H1 (cell line): ENCODE measurements at regions not wholly inside any gene's neighbourhood (a gene's known extent, or its start where the extent isn't known, plus 50 kb on each side); places are given as distances from the start of the nearest gene placed in this dataset.

Experiments used
- CTCF ChIA-PET: fragments of 300-600 bp; sonication (Branson Sonifier 250); formaldehyde crosslinking; loops from one replicate; lab custom pipeline; 2021; ENCODE audit not compliant: partially characterized antibody; lab: Charles Lee
- POLR2A ChIA-PET: fragments of 300-600 bp; sonication (Branson Sonifier 250); formaldehyde crosslinking; loops from one replicate; lab custom pipeline; 2021; ENCODE audit warnings: inconsistent platforms; ENCODE audit not compliant: partially characterized antibody; lab: Charles Lee
- DNase-seq, 2 experiments: peaks; one replicate each; pipeline versions ENCODE4 v3.0.0 to v3.0.0-alpha.2; 2010 to 2022; ENCODE audit warnings: low spot score in 2 of 2, low read depth in 1 of 2, mixed read lengths in 1 of 2
- FAIRE-seq: peaks from 2 replicates; lab custom pipeline; 2011; peaks lifted over from hg19 to GRCh38; lab: Jason Lieb, UNC
- H2AFZ ChIP-seq: 2 replicates; pipeline ENCODE4 v1.8.1; 2012; ENCODE audit warnings: low read length, inconsistent platforms
- H2AK5ac ChIP-seq: 2 replicates; pipeline ENCODE4 v1.6.1; 2013; ENCODE audit warnings: low read depth, low read length
- H2BK120ac ChIP-seq: replicated peaks from 2 replicates; pipeline ENCODE3; 2013; ENCODE audit warnings: low read depth, low read length, inconsistent platforms
- H2BK12ac ChIP-seq: 2 replicates; pipeline ENCODE4 v1.6.1; 2013; ENCODE audit warnings: low read depth, low read length
- H2BK15ac ChIP-seq: 2 replicates; pipeline ENCODE4 v1.6.1; 2013; ENCODE audit warnings: low read length
- H2BK20ac ChIP-seq: 2 replicates; pipeline ENCODE4 v1.6.1; 2013; ENCODE audit warnings: low read length
- H2BK5ac ChIP-seq: 2 replicates; pipeline ENCODE4 v1.6.1; 2013; ENCODE audit warnings: low read depth, low read length
- H3K14ac ChIP-seq: 2 replicates; pipeline ENCODE4 v1.6.1; 2013; ENCODE audit warnings: inconsistent platforms; ENCODE audit not compliant: insufficient read length
- H3K18ac ChIP-seq: 2 replicates; pipeline ENCODE4 v1.6.1; 2013; ENCODE audit warnings: low read length; ENCODE audit errors: extremely low read depth
- H3K23ac ChIP-seq: 2 replicates; pipeline ENCODE4 v1.6.1; 2013; ENCODE audit warnings: inconsistent platforms; ENCODE audit not compliant: insufficient read length
- H3K23me2 ChIP-seq: 2 replicates; pipeline ENCODE4 v1.6.1; 2013; ENCODE audit warnings: low read depth, low read length
- H3K27ac ChIP-seq: 2 replicates; pipeline ENCODE4 v1.6.1; 2011; ENCODE audit warnings: low read depth, low read length, inconsistent platforms
- H3K27me3 ChIP-seq, 4 experiments: replicated peaks in 1 of 4; 1 replicate in 1 of 4; 2 replicates in 3 of 4; pipeline versions ENCODE4 v1.6.1 to v1.8.1; 2011 to 2013; ENCODE audit warnings: low read length in 3 of 4, mild to moderate bottlenecking in 3 of 4, inconsistent platforms in 2 of 4, mixed read lengths in 2 of 4, moderate library complexity in 1 of 4; ENCODE audit not compliant: control insufficient read depth in 3 of 4, insufficient read depth in 3 of 4; ENCODE audit errors: extremely low read depth in 1 of 4
- H3K36me3 ChIP-seq, 4 experiments: 2 replicates each; pipeline versions ENCODE4 v1.6.1 to v1.8.1; 2011 to 2013; ENCODE audit warnings: mild to moderate bottlenecking in 4 of 4, low read length in 3 of 4, moderate library complexity in 2 of 4, control low read depth in 1 of 4, inconsistent platforms in 1 of 4; ENCODE audit not compliant: insufficient read depth in 4 of 4, control insufficient read depth in 2 of 4
- H3K4ac ChIP-seq: replicated peaks from 2 replicates; pipeline ENCODE3; 2013; ENCODE audit warnings: low read length, low read depth, mixed read lengths, inconsistent platforms; ENCODE audit not compliant: insufficient read length
- H3K4me1 ChIP-seq, 4 experiments: replicated peaks in 1 of 4; 1 replicate in 1 of 4; 2 replicates in 3 of 4; pipeline versions ENCODE4 v1.6.1 to v1.8.1; 2011 to 2013; ENCODE audit warnings: low read length in 3 of 4, inconsistent platforms in 2 of 4, mixed read lengths in 1 of 4; ENCODE audit not compliant: insufficient read depth in 4 of 4, control insufficient read depth in 3 of 4
- H3K4me2 ChIP-seq, 2 experiments: 2 replicates each; pipeline versions ENCODE4 v1.6.1 to v1.8.1; 2011 to 2013; ENCODE audit warnings: low read depth in 2 of 2, low read length in 2 of 2, control low read depth in 1 of 2, inconsistent platforms in 1 of 2, mild to moderate bottlenecking in 1 of 2; ENCODE audit not compliant: insufficient read depth in 1 of 2
- H3K4me3 ChIP-seq, 4 experiments: fragments of 200-600, 300-600 bp in 1 of 4; sonication (generic), shearing (Covaris generic), sonication (Bioruptor Twin) in 1 of 4; 2 replicates each; pipeline versions ENCODE4 v1.5.1 to v1.8.1; 2011 to 2016; ENCODE audit warnings: low read length in 4 of 4, low read depth in 3 of 4, control low read depth in 2 of 4, inconsistent platforms in 2 of 4, mild to moderate bottlenecking in 2 of 4, mixed read lengths in 1 of 4, moderate library complexity in 1 of 4; ENCODE audit not compliant: insufficient read depth in 2 of 4; ENCODE audit errors: extremely low read depth in 1 of 4
- H3K56ac ChIP-seq: replicated peaks from 2 replicates; pipeline ENCODE3; 2013; ENCODE audit warnings: low read depth, mild to moderate bottlenecking, mixed read lengths, low read length, inconsistent platforms; ENCODE audit not compliant: insufficient read length
- H3K79me1 ChIP-seq: 2 replicates; pipeline ENCODE4 v1.6.1; 2013; ENCODE audit warnings: low read depth, low read length, control low read depth
- H3K79me2 ChIP-seq, 2 experiments: 2 replicates each; pipeline versions ENCODE4 v1.6.1 to v1.8.1; 2012 to 2013; ENCODE audit warnings: low read length in 2 of 2, mild to moderate bottlenecking in 2 of 2, inconsistent platforms in 1 of 2; ENCODE audit not compliant: insufficient read depth in 2 of 2, control insufficient read depth in 1 of 2
- H3K9ac ChIP-seq, 4 experiments: replicated peaks in 1 of 4; 1 replicate in 1 of 4; 2 replicates in 3 of 4; pipeline versions ENCODE4 v1.6.1 to v1.8.1; 2011 to 2013; ENCODE audit warnings: low read depth in 3 of 4, low read length in 3 of 4, control low read depth in 2 of 4, mild to moderate bottlenecking in 2 of 4, moderate library complexity in 2 of 4, inconsistent platforms in 1 of 4; ENCODE audit errors: extremely low read depth in 1 of 4
- H3K9me3 ChIP-seq, 2 experiments: 2 replicates each; pipeline versions ENCODE4 v1.6.1 to v1.8.1; 2012 to 2013; ENCODE audit warnings: mild to moderate bottlenecking in 2 of 2, moderate library complexity in 2 of 2, control low read depth in 1 of 2, inconsistent platforms in 1 of 2, low read depth in 1 of 2, low read length in 1 of 2, mixed read lengths in 1 of 2; ENCODE audit not compliant: insufficient read depth in 2 of 2
- H4K20me1 ChIP-seq, 2 experiments: replicated peaks in 1 of 2; 2 replicates each; pipeline versions ENCODE3 to v1.8.1; 2011 to 2013; ENCODE audit warnings: inconsistent platforms in 2 of 2, low read length in 2 of 2, mild to moderate bottlenecking in 1 of 2; ENCODE audit not compliant: insufficient read depth in 2 of 2, control insufficient read depth in 1 of 2
- H4K5ac ChIP-seq: 2 replicates; pipeline ENCODE4 v1.6.1; 2013; ENCODE audit warnings: low read length, low read depth, mixed read lengths, inconsistent platforms; ENCODE audit not compliant: insufficient read length
- H4K8ac ChIP-seq: 2 replicates; pipeline ENCODE4 v1.8.0; 2013; ENCODE audit warnings: mild to moderate bottlenecking, moderate library complexity, low read length, inconsistent platforms; ENCODE audit not compliant: insufficient read depth; ENCODE audit errors: extremely low read depth
- H4K91ac ChIP-seq: replicated peaks from 2 replicates; pipeline ENCODE3; 2013; ENCODE audit warnings: low read length, mixed read lengths, inconsistent platforms; ENCODE audit not compliant: insufficient read length
- ASH2L ChIP-seq: fragments of 200-600, 300-600 bp; sonication (generic); IDR thresholded peaks from one replicate; pipeline ENCODE4 v1.7.1; 2017; ENCODE audit warnings: low read length
- E2F6 ChIP-seq: IDR thresholded peaks from 2 replicates; pipeline ENCODE4 v1.6.1; 2012; ENCODE audit warnings: inconsistent platforms
- WGBS, 2 experiments: shearing (Covaris generic) in 1 of 2; methylation state at CpG; one replicate each; pipeline versions ENCODE4 v1.1.6 to v1.1.7; 2013 to 2015; ENCODE audit warnings: low lambda C conversion rate in 2 of 2, mixed read lengths in 2 of 2, inconsistent platforms in 1 of 2, low coverage in 1 of 2, missing lambda C conversion rate in 1 of 2; ENCODE audit not compliant: insufficient replicate concordance in 2 of 2, insufficient coverage in 1 of 2, insufficient read length in 1 of 2; ENCODE audit errors: extremely low coverage in 1 of 2, missing lambda C conversion rate in 1 of 2; 5-methylcytosine and 5-hydroxymethylcytosine counted together

GRCh38 chr3:166011771-166012170 lies 174.5 kb upstream of the BCHE start:
- H2AFZ ChIP-seq = no peak overlapping the region
- H3K23me2 ChIP-seq = no peaks in the 10 kb centered on the region
- H2BK120ac ChIP-seq = no peak overlapping the region
- TF ChIP-seq E2F6 (no peak), ASH2L (no peak)

More at GRCh38 chr3:166011771-166012170, 174.5 kb upstream of the BCHE start:
- no peaks in the 10 kb centered on the region for H3K36me3 ChIP-seq
- no peak overlapping the region for H3K14ac ChIP-seq
- no peak overlapping the region for H3K56ac ChIP-seq
- no peak overlapping the region for H4K5ac ChIP-seq
- FAIRE-seq = no peak
- H4K8ac ChIP-seq = no peak overlapping the region
- no peak overlapping the region for H3K4me3 ChIP-seq
- no peaks in the 10 kb centered on the region for H3K4me1 ChIP-seq
- H3K27ac ChIP-seq = no peak overlapping the region
- no peak overlapping the region for H3K9ac ChIP-seq
- ChIA-PET POLR2A (no interaction called here), CTCF (interaction anchor here (0.7 to 2.5 kb wide), 4 partner anchors 17 to 116 kb away, joined by 3 to 10 read pairs (median 4); no protein-coding TSS in a partner anchor)
- H3K9me3 ChIP-seq = no peaks in the 10 kb centered on the region
- no peak overlapping the region for H3K23ac ChIP-seq
- H2BK20ac ChIP-seq = no peak overlapping the region
- no peak overlapping the region for H2BK5ac ChIP-seq
- 93% methylated on average over 1 of the region's 1 CpG; no CpG with 5 or more reads in 1 of the 2 experiments for WGBS, 2 experiments
- H3K79me1 ChIP-seq = no peaks in the 10 kb centered on the region
- no peak overlapping the region for H2BK15ac ChIP-seq
- H4K20me1 ChIP-seq = no peaks in the 10 kb centered on the region
- H3K79me2 ChIP-seq = no peaks in the 10 kb centered on the region
- H3K4ac ChIP-seq = no peak overlapping the region
- H3K4me2 ChIP-seq = no peak overlapping the region
- H3K27me3 ChIP-seq = no peaks in the 10 kb centered on the region
- no peak overlapping the region for H3K18ac ChIP-seq
- no peak overlapping the region for H2AK5ac ChIP-seq
- no peak for DNase-seq
- H2BK12ac ChIP-seq = no peak overlapping the region
- no peak overlapping the region for H4K91ac ChIP-seq
